HUES64 (cell line): ENCODE measurements at regions not wholly inside any gene's neighbourhood (a gene's known extent, or its start where the extent isn't known, plus 50 kb on each side); places are given as distances from the start of the nearest gene placed in this dataset.

Experiments used
- H3K27ac ChIP-seq: 2 replicates; pipeline ENCODE4 v1.7.0; 2013; ENCODE audit warnings: low read depth, low read length, inconsistent platforms
- H3K27me3 ChIP-seq: 2 replicates; pipeline ENCODE4 v1.6.1; 2013; ENCODE audit warnings: mild to moderate bottlenecking, low read length; ENCODE audit not compliant: insufficient read depth
- H3K36me3 ChIP-seq: 2 replicates; pipeline ENCODE4 v1.6.1; 2013; ENCODE audit warnings: mild to moderate bottlenecking, low read length; ENCODE audit not compliant: insufficient read depth
- H3K4me1 ChIP-seq: 2 replicates; pipeline ENCODE4 v1.6.1; 2013; ENCODE audit warnings: mild to moderate bottlenecking, low read length, moderate library complexity; ENCODE audit not compliant: insufficient read depth
- H3K4me3 ChIP-seq: 2 replicates; pipeline ENCODE4 v1.5.1; 2013; ENCODE audit warnings: mild to moderate bottlenecking, low read length, moderate library complexity
- H3K9ac ChIP-seq: 2 replicates; pipeline ENCODE4 v1.6.1; 2013; ENCODE audit warnings: mild to moderate bottlenecking, low read depth, low read length
- H3K9me3 ChIP-seq: 2 replicates; pipeline ENCODE4 v1.6.1; 2013; ENCODE audit warnings: low read depth, low read length; ENCODE audit not compliant: insufficient read depth
- WGBS: fragments of 150-250, 120-280 bp; methylation state at CpG from one replicate; pipeline ENCODE4 v1.1.7; 2013; ENCODE audit warnings: missing lambda C conversion rate; 5-methylcytosine and 5-hydroxymethylcytosine counted together

DNA sequence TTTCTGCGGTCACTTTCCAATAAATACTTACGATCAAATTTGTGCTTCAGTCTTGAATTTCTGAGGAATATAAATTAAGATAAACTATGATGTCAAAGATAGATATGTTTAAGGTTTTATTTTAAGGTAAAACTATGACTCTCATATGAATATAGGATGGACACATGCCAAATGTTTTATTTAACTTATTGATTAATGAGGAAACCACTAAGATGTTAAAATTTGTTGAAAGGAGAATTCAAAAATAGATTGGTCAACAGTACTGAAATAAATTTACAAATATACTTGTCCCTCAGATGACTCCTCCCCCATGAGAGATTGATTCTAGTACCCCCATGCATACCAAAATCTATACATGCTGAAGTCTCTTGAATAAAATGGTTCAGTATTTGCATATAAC is 319.7 kb upstream of the KCNH8 start:
- no peaks in the 10 kb centered on the region for H3K27me3 ChIP-seq
- no peaks in the 10 kb centered on the region for H3K4me1 ChIP-seq
- no peak overlapping the region for H3K9ac ChIP-seq
- no peak overlapping the region for H3K27ac ChIP-seq
- H3K4me3 ChIP-seq, result no peak overlapping the region
- H3K36me3 ChIP-seq, result no peaks in the 10 kb centered on the region
- H3K9me3 ChIP-seq, result no peaks in the 10 kb centered on the region
- 100% methylated on average over 2 of the region's 2 CpGs for WGBS

DNA sequence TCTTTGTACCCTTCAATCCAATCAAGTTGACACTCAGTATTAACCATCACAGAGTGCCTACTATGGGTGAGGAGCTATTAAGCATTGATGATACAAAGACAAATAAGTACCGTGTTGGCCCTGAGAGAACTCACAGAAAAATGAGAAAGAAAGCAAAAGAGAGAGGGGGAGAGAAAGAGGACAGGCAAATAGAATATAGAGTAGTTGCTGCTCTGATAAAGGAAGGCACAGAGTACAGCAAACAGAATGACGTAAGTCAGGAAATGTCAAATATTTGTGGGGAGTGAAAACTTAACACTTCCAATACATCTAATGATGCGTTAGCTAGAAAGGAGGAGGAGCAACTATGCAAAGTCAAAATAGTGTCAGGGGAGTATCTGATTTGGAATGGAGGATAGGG is 320.6 kb upstream of the KCNH8 start:
- H3K27me3 ChIP-seq, result no peaks in the 10 kb centered on the region
- H3K9me3 ChIP-seq, result no peaks in the 10 kb centered on the region
- no peak overlapping the region for H3K9ac ChIP-seq
- 90% methylated on average over 3 of the region's 3 CpGs for WGBS
- H3K36me3 ChIP-seq, result no peaks in the 10 kb centered on the region
- no peak overlapping the region for H3K27ac ChIP-seq
- H3K4me3 ChIP-seq, result no peak overlapping the region
- H3K4me1 ChIP-seq, result no peaks in the 10 kb centered on the region

DNA sequence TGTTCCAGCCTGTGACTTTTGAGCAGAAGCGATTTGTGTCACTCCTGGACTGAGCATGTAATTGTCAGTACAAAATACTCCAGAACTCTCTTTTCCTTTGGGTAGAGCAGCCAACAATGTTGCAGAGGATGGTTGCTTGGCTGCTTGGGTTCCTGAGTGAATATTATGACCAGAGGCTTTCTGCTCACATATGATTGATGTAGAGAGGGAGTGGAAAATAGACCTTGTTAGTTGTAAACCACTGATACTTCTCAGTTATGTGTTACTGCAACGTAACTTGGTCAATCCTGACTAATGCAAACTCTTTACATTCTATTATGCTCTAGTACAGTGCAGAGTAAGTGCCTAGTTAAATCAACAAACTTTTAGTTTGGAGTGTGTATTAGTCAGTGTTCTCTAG is 322.6 kb upstream of the KCNH8 start:
- WGBS, result 100% methylated on average over 1 of the region's 2 CpGs
- H3K36me3 ChIP-seq, result no peaks in the 10 kb centered on the region
- no peaks in the 10 kb centered on the region for H3K9me3 ChIP-seq
- H3K4me1 ChIP-seq, result no peaks in the 10 kb centered on the region
- no peak overlapping the region for H3K9ac ChIP-seq
- no peaks in the 10 kb centered on the region for H3K27me3 ChIP-seq
- no peak overlapping the region for H3K27ac ChIP-seq
- no peak overlapping the region for H3K4me3 ChIP-seq

DNA sequence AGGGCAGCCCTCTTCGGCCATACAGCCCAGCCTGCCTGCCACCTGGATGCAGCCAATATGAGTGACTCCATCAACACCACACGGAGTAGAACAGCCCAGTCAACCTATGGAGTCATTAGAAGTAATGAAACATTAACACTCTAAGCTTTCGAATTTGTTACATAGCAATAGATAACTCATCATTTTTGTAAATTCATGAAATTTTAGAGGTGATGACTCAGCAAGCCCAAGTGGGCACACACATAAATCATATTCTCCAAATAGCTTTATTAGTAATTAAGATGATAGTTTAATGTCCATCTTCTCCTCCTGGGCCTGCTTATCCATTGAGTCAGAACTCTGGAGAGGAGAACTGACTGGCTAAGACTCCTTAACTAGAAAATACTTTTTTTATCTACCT is 335.0 kb upstream of the KCNH8 start:
- no peak overlapping the region for H3K27ac ChIP-seq
- H3K9ac ChIP-seq, result no peak overlapping the region
- H3K4me3 ChIP-seq, result no peak overlapping the region
- no peaks in the 10 kb centered on the region for H3K4me1 ChIP-seq
- H3K27me3 ChIP-seq, result no peaks in the 10 kb centered on the region
- no peaks in the 10 kb centered on the region for H3K36me3 ChIP-seq
- 94% methylated on average over 2 of the region's 3 CpGs for WGBS
- no peaks in the 10 kb centered on the region for H3K9me3 ChIP-seq

DNA sequence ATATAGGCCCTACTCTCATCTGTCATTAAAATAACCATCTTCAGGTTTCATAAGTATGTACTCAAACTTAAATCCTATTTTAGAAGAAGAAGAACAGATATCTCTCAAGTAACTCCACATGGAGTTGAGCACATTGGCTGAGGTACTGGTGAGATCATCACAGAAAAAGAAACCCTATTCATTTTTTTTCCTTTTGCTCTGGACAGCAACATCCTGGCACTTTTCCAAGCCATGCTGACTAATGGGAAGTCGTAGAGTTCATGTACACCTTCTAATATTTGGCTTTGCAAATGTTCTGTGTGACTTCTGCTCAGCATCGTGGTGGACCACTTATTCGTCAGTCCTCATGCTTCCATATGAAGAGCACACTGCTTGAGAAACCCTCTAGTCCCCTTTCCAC is 336.0 kb upstream of the KCNH8 start:
- no peak overlapping the region for H3K4me3 ChIP-seq
- no peaks in the 10 kb centered on the region for H3K27me3 ChIP-seq
- H3K4me1 ChIP-seq, result no peaks in the 10 kb centered on the region
- H3K36me3 ChIP-seq, result no peaks in the 10 kb centered on the region
- no peak overlapping the region for H3K27ac ChIP-seq
- H3K9me3 ChIP-seq, result no peaks in the 10 kb centered on the region
- no peak overlapping the region for H3K9ac ChIP-seq
- 93% methylated on average over 3 of the region's 3 CpGs for WGBS

DNA sequence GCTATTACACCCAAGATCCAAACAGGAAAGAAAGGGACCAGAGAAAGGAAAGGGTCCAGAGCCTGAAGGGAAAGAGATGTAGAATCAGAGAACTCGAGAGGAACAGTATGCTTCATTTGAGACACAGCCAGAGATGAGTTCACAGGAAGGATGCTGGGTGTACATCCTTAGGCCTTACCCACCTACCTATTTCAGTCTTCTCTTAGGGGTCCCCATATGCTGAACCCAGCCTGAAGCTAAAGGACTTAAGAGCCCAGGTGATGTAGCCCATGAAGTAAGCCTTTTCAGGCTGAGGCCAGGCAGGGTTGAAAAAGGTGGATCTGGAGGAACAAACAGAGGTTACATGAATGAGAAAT is 338.0 kb upstream of the KCNH8 start:
- Histone ChIP-seq H3K4me3 (no peak overlapping the region), H3K27me3 (no peaks in the 10 kb centered on the region), H3K36me3 (no peaks in the 10 kb centered on the region), H3K4me1 (no peaks in the 10 kb centered on the region), H3K9me3 (no peaks in the 10 kb centered on the region), H3K27ac (no peak overlapping the region), H3K9ac (no peak overlapping the region)
- WGBS, result 100% methylated on average over 1 of the region's 1 CpG

DNA sequence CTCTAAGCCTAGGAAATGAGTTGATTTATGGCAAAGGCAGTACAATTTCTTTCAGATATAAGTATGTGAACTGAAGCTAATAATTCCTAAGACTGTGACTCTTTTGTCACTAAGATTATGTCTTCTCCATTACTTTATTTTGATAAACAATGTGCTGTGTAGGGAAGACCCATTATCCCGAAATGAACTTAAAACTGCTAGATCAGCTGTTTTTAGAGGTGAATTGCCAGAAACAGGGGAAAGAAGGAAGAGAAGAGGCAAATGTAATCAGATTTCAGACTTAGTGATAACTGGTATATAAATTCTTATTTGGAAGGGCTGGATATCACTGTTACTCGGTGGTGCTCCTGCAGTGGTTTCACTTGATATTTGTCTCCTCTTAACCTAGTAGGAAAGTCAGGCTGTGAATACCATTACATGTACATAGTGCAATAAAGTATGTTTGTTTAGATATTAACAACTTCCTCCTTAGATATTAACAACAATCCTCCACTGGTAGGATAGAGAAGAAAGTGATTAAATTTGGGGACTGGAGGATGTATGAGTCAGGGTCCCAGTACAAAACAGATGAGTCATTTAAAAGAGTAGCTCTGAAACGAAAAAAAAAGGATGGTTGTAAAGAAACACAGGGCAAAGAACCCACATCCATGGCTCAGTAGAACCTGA is 338.5 kb upstream of the KCNH8 start:
- H3K36me3 ChIP-seq, result no peaks in the 10 kb centered on the region
- no peak overlapping the region for H3K27ac ChIP-seq
- H3K9me3 ChIP-seq, result no peaks in the 10 kb centered on the region
- no peak overlapping the region for H3K4me3 ChIP-seq
- no peak overlapping the region for H3K9ac ChIP-seq
- WGBS, result 73% methylated on average over 3 of the region's 3 CpGs
- H3K27me3 ChIP-seq, result no peaks in the 10 kb centered on the region
- H3K4me1 ChIP-seq, result no peaks in the 10 kb centered on the region

DNA sequence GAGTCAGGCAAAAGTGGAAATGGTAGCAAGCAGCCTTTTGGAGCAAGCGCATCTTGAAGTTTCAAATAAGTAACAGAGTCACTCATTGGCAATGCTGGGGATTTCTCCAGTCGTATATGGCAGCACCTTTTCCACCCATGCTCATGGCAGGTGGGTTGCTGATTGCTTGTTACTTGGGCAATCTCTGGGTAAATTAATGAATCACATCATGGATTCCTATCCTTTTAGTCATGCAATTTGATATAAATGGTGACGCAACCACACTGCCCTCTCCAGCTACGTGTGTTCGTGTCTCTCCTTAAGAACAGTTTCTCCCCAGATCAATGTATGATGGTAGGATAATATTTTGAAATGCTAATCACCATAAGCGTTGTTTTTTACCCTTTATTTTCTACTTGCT is 339.9 kb upstream of the KCNH8 start:
- Histone ChIP-seq H3K4me1 (no peaks in the 10 kb centered on the region), H3K36me3 (no peaks in the 10 kb centered on the region)
- 99% methylated on average over 6 of the region's 6 CpGs for WGBS

DNA sequence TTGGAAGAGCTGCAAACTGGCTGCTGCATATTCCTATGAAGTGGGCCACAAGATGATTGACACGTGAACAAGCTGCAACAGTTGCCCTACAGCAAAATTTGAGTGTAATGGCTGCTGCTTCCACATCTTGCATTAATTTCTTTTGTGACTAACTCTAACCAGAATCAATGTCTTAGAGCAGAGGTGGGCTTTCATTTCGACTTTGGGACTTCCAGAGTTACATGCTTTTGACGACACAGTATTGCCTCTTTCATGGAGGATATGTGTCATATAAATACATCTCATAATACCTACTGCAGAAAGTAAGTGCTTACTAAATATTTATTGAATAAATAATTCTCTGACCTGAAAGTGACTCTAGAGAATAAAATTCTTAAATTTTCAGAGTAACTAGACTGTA is 340.7 kb upstream of the KCNH8 start:
- no peak overlapping the region for H3K27ac ChIP-seq
- no peaks in the 10 kb centered on the region for H3K27me3 ChIP-seq
- H3K4me3 ChIP-seq, result no peak overlapping the region
- H3K9me3 ChIP-seq, result no peaks in the 10 kb centered on the region
- 96% methylated on average over 2 of the region's 3 CpGs for WGBS
- H3K4me1 ChIP-seq, result no peaks in the 10 kb centered on the region
- no peak overlapping the region for H3K9ac ChIP-seq
- no peaks in the 10 kb centered on the region for H3K36me3 ChIP-seq

More for the DNA sequence above, 339.9 kb upstream of the KCNH8 start:
- H3K9ac ChIP-seq, result no peak overlapping the region
- no peak overlapping the region for H3K4me3 ChIP-seq
- H3K27ac ChIP-seq, result no peak overlapping the region
- H3K27me3 ChIP-seq, result no peaks in the 10 kb centered on the region
- no peaks in the 10 kb centered on the region for H3K9me3 ChIP-seq

DNA sequence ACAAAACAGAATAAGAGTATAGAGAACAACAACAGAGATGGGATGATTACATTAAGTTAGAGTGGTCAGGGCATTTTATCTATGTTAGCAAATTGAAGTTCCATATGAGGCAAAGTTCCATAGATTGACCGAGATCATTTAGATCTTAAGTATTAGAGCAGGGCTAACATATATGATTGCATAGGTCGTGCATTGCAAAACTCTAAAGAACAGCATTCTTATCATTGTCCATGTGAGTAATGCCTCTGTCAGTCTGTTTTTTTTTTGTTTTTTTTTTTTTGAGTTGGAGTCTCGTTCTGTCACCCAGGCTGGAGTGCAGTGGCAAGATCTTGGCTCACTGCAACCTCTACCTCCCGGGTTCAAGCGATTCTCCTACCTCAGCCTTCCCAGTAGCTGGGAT is 341.7 kb upstream of the KCNH8 start:
- H3K9ac ChIP-seq, result no peak overlapping the region
- H3K4me3 ChIP-seq, result no peak overlapping the region
- no peaks in the 10 kb centered on the region for H3K4me1 ChIP-seq
- no peaks in the 10 kb centered on the region for H3K9me3 ChIP-seq
- no peaks in the 10 kb centered on the region for H3K27me3 ChIP-seq
- H3K36me3 ChIP-seq, result no peaks in the 10 kb centered on the region
- H3K27ac ChIP-seq, result no peak overlapping the region
- 91% methylated on average over 5 of the region's 5 CpGs for WGBS

DNA sequence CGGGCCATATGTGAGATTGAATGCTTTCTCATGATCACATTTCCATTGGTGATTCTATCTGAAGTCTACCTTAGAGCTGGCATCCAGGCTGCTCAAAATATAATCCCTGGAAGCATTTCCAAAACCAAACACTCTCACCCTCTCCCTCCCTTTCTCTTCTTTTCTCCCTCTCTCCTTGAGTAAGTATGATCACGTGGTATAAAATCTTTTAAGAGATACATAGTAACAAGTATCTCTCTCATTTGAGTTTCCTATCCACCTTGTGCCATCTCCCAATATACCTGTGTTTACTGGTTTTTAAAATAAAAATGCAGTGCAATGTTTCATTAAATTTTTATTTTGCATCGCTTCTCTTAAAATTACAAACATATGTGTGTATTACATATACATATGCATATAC is 350.9 kb upstream of the KCNH8 start:
- Histone ChIP-seq H3K4me1 (no peaks in the 10 kb centered on the region), H3K27me3 (no peaks in the 10 kb centered on the region), H3K4me3 (no peak overlapping the region), H3K36me3 (no peaks in the 10 kb centered on the region), H3K9ac (no peak overlapping the region), H3K27ac (no peak overlapping the region), H3K9me3 (no peaks in the 10 kb centered on the region)
- 90% methylated on average over 2 of the region's 3 CpGs for WGBS

DNA sequence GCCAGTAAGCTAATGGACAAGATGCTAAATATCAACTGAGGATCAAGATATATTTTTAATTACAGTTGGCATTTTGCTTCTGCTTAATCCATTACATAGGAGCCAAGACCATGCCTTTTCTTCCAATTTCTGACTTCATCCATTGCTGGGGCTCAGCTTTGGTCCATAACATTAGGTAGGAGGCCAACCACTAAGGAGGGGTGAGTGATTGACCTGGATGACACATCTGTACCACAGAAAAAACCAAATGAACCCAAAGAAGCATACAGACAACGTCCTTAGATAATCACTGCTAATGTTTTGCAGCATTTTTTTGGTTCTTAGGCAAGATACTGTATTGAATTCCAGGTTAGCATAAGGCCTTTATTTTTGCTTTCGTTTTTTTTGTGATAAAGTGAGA is 353.2 kb upstream of the KCNH8 start:
- Histone ChIP-seq H3K4me1 (no peaks in the 10 kb centered on the region), H3K27ac (no peak overlapping the region), H3K9ac (no peak overlapping the region), H3K36me3 (no peaks in the 10 kb centered on the region), H3K4me3 (no peak overlapping the region), H3K9me3 (no peaks in the 10 kb centered on the region), H3K27me3 (no peaks in the 10 kb centered on the region)
- WGBS, result 86% methylated on average over 2 of the region's 2 CpGs
